Right lobe of liver (tissue), 6 donors: ENCODE measurements at regions not wholly inside any gene's neighbourhood (a gene's known extent, or its start where the extent isn't known, plus 50 kb on each side); places are given as distances from the start of the nearest gene placed in this dataset.

ENCODE experiments used
- ATAC-seq, 4 donors: fragments of 200-7000 bp; cut with Tn5 transposase; one replicate each; pipeline ENCODE4 v1.9.1; 2020; ENCODE audit warnings: mild to moderate bottlenecking in 4 of 4, moderate library complexity in 4 of 4
- DNase-seq, 3 donors: peaks; one replicate each; pipeline ENCODE4 v3.0.0-alpha.2; 2020
- H3K27ac ChIP-seq, 3 donors: fragments of 200-600 bp; one replicate each; pipeline ENCODE4 v1.8.0; 2022
- H3K27me3 ChIP-seq, 2 donors: fragments of 200-600 bp; one replicate each; pipeline ENCODE4 v1.8.0; 2022
- H3K36me3 ChIP-seq, 4 donors: fragments of 200-600 bp; sonication (generic) in 1 of 4; one replicate each; pipeline versions ENCODE4 v1.5.1 to v1.8.0; 2017 to 2022; ENCODE audit warnings: control low read depth in 1 of 4
- H3K4me1 ChIP-seq, 4 donors: fragments of 200-600 bp; sonication (generic) in 1 of 4; one replicate each; pipeline versions ENCODE4 v1.5.1 to v1.8.0; 2017 to 2022; ENCODE audit warnings: control low read depth in 1 of 4
- H3K4me3 ChIP-seq, 3 donors: fragments of 200-600 bp; one replicate each; pipeline ENCODE4 v1.8.0; 2022
- H3K9me3 ChIP-seq, 4 donors: fragments of 200-600 bp; sonication (generic) in 1 of 4; one replicate each; pipeline versions ENCODE4 v1.5.1 to v1.8.0; 2017 to 2022; ENCODE audit warnings: control low read depth in 1 of 4
- CTCF ChIP-seq, 4 donors: fragments of 200-600 bp in 3 of 4; fragments of 450-650 bp in 1 of 4; IDR thresholded peaks; one replicate each; pipeline versions ENCODE4 v1.5.1 to v1.8.0; 2016 to 2022; ENCODE audit warnings: antibody characterized with exemption in 4 of 4, mild to moderate bottlenecking in 2 of 4
- POLR2A ChIP-seq: fragments of 450-650 bp; IDR thresholded peaks from one replicate; pipeline ENCODE4 v1.6.1; 2017; ENCODE audit warnings: antibody characterized with exemption, mild to moderate bottlenecking
- WGBS: methylation state at CpG from one replicate; pipeline ENCODE4 v1.1.6; 2018; ENCODE audit warnings: low coverage, low lambda C conversion rate; ENCODE audit not compliant: insufficient coverage; ENCODE audit errors: missing lambda C conversion rate; 5-methylcytosine and 5-hydroxymethylcytosine counted together
- intact Hi-C, 2 donors: fragments of 100-400 bp; cut with DNase I; formaldehyde crosslinking; loops; one replicate each; pipeline versions ENCODE4 v1.11.2 to v1.14.1; 2022
- donor health status: DM: no; HTN: yes; CAD: no.
- donor health status: DM: no; HTN: no; CAD: no.
- donor health status: DM: no; HTN: no; CAD: no.
- donor health status: DM: no; HTN: yes; CAD: no.
- donor health status: DM: no; HTN: yes; CAD: no.

GRCh38 chr11:37323843-37324242 is 725.8 kb upstream of the RAG2 start:
- ATAC-seq (peak; percentile 66 to 85 (median 78)), DNase-seq (peak in 1 of 3 donors; percentile 45)
- TF ChIP-seq POLR2A (no peak), CTCF (IDR thresholded peaks at IDR 0.05) (no peak)
- Histone ChIP-seq H3K27me3 (no peaks in the 10 kb centered on the region), H3K36me3 (no peaks in the 10 kb centered on the region), H3K4me3 (no peak overlapping the region), H3K9me3 (no peaks in the 10 kb centered on the region), H3K27ac (peak overlapping the region in 1 of 3 donors; percentile 13), H3K4me1 (peaks cover 0 to 19% (median 3%) of the 10 kb centered on the region in 4 donors)
- intact Hi-C loops = no loop called here

- Histone ChIP-seq H3K4me1 (peaks cover 0 to 19% (median 3%) of the 10 kb centered on the region in 4 donors), H3K27me3 (no peaks in the 10 kb centered on the region), H3K27ac (peak overlapping the region in 2 of 3 donors; percentile 22 to 69), H3K4me3 (peak overlapping the region; percentile 4 to 46 (median 33)), H3K36me3 (no peaks in the 10 kb centered on the region), H3K9me3 (no peaks in the 10 kb centered on the region)
- 25% methylated on average over 8 of the region's 8 CpGs for WGBS
- peak in 1 of 3 donors; percentile 54 for DNase-seq
- TF ChIP-seq POLR2A (no peak), CTCF (IDR thresholded peaks at IDR 0.05) (no peak)
- intact Hi-C loops = no loop called here
- peak; percentile 88 to 93 (median 90) for ATAC-seq
Observed at GRCh38 chr11:37322333-37323194, 724.5 kb upstream of the RAG2 start.

GRCh38 chr11:37320921-37321320 is 722.9 kb upstream of the RAG2 start:
- DNase-seq (no peak), ATAC-seq (no peak)
- Histone ChIP-seq H3K4me3 (no peak overlapping the region), H3K27me3 (no peaks in the 10 kb centered on the region), H3K27ac (no peak overlapping the region), H3K36me3 (no peaks in the 10 kb centered on the region), H3K9me3 (no peaks in the 10 kb centered on the region), H3K4me1 (peaks cover 0 to 19% (median 3%) of the 10 kb centered on the region in 4 donors)
- intact Hi-C loops = no loop called here
- TF ChIP-seq CTCF (IDR thresholded peaks at IDR 0.05) (no peak), POLR2A (no peak)

- intact Hi-C loops = no loop called here
- H3K9me3 ChIP-seq = no peaks in the 10 kb centered on the region
- ATAC-seq = no peak
- H3K4me3 ChIP-seq = no peak overlapping the region
- WGBS = 77% methylated on average over 1 of the region's 1 CpG
- no peak for TF ChIP-seq POLR2A
- H3K36me3 ChIP-seq = no peaks in the 10 kb centered on the region
- peaks cover 0 to 4% (median 0%) of the 10 kb centered on the region in 4 donors for H3K4me1 ChIP-seq
- no peak for DNase-seq
- H3K27ac ChIP-seq = no peak overlapping the region
- H3K27me3 ChIP-seq = no peaks in the 10 kb centered on the region
Observed at GRCh38 chr11:37317803-37318202, 719.8 kb upstream of the RAG2 start.

- TF ChIP-seq POLR2A (no peak), CTCF (IDR thresholded peaks at IDR 0.05) (no peak)
- H3K9me3 ChIP-seq = no peaks in the 10 kb centered on the region
- no peaks in the 10 kb centered on the region for H3K27me3 ChIP-seq
- no peaks in the 10 kb centered on the region for H3K36me3 ChIP-seq
- intact Hi-C loops = no loop called here
- no peaks in the 10 kb centered on the region for H3K4me1 ChIP-seq
- no peak overlapping the region for H3K4me3 ChIP-seq
- 75% methylated on average over 2 of the region's 2 CpGs for WGBS
- ATAC-seq (no peak), DNase-seq (no peak)
- no peak overlapping the region for H3K27ac ChIP-seq
Observed at GRCh38 chr11:37313266-37313665, 715.2 kb upstream of the RAG2 start.
